ENCODE measurements at regions not wholly inside any gene's neighbourhood (a gene's known extent, or its start where the extent isn't known, plus 50 kb on each side); places are given as distances from the start of the nearest gene placed in this dataset.
A peak's percentile ranks its signal among the peaks of the same experiment; 100 is the strongest.

- peak; percentile 65 to 89 (median 71) for DNase-seq (ENCODE audit: low read depth in 2 of 3, low spot score in 1 of 3)
Observed at GRCh38 chr6:26196846-26197635, 109.8 kb downstream of the HFE start.

DNA sequence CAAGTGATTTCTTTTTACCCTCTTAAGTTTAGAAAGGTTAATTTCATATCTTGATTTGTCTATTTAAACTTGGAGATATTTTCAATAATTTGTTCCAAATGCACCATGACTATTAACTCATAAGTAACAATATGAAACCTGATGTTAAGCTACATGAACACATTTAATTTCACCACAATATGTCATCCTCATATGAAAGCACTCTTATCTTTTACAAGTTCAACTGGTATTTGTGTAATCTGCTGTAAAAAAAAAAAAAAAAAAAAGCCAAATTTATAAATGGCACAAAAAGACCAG is 110.4 kb downstream of the HFE start:
- DNase-seq (ENCODE audit: low read depth in 2 of 3, low spot score in 1 of 3), result no peak

DNA sequence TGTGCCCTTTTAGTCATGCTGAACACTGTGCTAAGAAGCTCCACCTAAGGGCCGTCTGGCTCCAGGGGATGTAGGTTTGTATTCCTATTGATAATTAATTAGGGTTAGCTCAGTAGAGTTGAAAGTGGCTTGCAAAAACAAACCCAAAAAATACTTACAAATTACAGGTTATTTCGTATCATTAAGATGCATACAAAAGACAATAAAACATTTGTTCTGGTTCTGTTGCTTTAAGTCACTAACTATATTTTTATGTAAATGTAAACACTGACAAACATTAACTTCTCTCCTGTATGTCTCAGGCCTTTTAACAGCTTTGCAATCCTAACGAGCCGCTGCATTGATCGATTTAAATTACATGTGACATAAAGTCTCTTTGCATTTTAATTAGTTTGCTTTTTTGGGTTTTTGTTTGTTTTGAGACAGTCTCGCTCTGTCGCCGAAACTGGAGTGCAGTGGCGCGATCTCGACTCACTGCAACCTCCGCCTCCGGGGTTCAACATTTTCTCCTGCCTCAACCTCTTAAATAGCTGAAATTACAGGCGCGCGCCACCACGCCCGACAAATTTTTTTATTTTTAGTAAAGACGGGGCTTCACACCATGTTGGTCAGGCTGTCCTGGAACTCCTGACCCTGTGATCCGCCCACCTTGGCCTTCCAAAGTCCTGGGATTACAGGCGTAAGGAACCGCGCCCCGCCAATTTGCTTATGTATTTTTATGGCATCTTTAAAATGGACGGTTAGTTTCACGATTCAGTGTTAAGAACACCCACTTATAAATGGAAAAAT is 110.9 kb downstream of the HFE start:
- DNase-seq (ENCODE audit: low read depth in 2 of 3, low spot score in 1 of 3), result peak in 2 of 3 donors; percentile 42 to 56

GRCh38 chr6:26198722-26199056 is 111.5 kb downstream of the HFE start:
- no peak for DNase-seq (ENCODE audit: low read depth in 2 of 3, low spot score in 1 of 3)

DNA sequence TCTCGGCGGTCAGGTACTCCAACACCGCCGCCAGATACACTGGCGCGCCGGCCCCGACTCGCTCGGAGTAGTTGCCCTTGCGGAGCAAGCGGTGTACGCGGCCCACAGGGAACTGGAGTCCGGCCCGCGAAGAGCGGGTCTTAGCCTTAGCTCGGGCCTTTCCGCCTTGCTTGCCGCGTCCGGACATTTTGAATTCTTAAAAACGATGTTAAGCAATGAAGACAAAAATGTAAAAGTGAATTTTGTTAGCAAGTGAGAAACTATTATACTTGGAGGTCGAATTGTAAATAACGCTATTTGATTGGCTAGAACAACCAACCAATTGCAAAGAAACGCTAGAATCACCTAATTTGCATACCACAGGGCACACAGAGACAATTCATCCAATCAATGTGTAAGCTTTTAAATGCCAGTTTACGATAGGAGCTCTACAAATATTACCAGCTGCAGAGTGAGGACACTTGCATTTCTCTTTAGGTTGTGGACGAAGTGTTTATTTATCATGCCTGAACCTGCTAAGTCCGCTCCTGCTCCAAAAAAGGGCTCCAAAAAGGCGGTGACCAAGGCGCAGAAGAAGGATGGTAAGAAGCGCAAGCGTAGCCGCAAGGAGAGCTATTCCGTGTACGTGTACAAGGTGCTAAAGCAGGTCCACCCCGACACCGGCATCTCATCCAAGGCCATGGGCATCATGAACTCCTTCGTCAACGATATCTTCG is 112.0 kb downstream of the HFE start:
- peak; percentile 51 to 65 (median 59) for DNase-seq (ENCODE audit: low read depth in 2 of 3, low spot score in 1 of 3)

DNA sequence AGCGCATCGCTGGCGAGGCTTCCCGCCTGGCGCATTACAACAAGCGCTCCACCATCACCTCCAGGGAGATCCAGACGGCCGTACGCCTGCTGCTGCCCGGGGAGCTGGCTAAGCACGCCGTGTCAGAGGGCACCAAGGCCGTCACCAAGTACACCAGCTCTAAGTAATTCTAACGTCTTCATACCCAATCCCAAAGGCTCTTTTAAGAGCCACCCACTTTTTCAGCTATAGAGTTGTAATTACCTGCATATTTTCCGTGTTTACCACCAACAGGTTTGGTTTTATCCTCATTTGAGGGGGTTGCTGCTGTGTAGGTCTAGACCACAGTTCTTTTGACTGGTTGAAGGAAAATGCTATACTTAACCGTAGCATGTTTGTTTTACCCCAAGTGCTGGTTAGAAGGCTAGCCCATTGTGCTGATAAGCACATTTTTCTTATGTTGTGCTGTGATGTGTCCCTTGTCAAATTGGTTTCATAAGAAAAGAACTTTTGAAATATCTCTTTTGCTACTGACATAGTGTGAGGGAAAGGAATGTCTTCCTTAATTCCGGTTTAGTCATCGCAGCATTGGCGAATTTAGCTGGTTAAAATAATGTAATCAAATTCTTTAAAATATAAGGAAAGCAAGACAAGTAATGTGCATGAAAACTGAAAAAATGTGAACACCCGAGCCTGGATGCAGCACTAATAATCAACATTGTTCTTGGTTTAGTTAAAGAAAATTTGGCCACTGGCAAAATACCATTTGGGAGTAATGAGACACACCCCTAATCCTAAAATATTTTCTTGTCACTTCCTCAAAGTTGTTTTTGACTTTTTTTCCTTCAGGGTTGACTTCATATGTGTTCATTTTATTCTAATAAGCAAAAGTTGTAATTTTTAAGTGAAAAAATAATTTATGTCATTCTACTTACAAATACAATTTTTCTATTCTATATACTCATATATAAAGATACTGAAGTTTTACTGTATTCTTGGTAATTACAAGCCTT is 112.8 kb downstream of the HFE start:
- DNase-seq (ENCODE audit: low read depth in 2 of 3, low spot score in 1 of 3), result no peak

DNA sequence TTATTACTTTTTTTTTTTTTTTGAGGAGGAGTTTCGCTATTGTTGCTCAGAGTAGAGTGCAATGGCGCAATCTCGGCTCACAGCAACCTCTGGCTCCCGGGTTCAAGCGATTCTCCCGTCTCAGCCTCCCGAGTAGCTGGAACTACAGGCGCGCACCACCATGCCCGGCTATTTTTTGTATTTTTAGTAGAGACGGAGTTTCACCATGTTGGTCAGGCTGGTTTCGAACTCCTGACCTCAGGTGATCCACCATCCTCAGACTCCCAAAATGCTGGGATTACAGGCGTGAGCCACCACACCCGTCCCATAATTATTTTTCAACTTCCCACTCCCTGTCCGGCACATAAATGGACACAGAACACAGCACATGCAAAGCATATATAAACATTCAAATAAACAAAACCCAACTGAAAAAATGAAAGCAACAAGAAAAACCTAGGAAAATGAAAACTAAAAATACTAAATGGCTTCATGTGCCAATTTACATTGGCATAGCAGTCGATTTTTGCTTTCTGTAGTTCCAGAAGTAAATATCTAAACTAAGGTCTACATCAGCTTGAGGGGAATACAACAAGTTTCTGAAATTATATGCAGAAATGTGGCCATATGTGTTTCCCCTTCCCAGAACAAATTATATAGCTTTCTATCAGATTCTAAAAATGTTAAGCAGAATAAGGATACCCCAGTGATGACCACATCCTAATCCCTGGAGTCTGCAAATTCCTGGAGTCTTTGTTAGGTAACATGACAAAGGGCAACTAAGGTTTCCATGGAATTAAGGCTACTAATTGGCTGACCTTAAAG is 113.9 kb downstream of the HFE start:
- no peak for DNase-seq (ENCODE audit: low read depth in 2 of 3, low spot score in 1 of 3)

GRCh38 chr6:26202201-26202611 is 115.0 kb downstream of the HFE start:
- DNase-seq (ENCODE audit: low read depth in 2 of 3, low spot score in 1 of 3), result no peak

GRCh38 chr6:26202811-26203583 is 115.8 kb downstream of the HFE start:
- no peak for DNase-seq (ENCODE audit: low read depth in 2 of 3, low spot score in 1 of 3)

DNA sequence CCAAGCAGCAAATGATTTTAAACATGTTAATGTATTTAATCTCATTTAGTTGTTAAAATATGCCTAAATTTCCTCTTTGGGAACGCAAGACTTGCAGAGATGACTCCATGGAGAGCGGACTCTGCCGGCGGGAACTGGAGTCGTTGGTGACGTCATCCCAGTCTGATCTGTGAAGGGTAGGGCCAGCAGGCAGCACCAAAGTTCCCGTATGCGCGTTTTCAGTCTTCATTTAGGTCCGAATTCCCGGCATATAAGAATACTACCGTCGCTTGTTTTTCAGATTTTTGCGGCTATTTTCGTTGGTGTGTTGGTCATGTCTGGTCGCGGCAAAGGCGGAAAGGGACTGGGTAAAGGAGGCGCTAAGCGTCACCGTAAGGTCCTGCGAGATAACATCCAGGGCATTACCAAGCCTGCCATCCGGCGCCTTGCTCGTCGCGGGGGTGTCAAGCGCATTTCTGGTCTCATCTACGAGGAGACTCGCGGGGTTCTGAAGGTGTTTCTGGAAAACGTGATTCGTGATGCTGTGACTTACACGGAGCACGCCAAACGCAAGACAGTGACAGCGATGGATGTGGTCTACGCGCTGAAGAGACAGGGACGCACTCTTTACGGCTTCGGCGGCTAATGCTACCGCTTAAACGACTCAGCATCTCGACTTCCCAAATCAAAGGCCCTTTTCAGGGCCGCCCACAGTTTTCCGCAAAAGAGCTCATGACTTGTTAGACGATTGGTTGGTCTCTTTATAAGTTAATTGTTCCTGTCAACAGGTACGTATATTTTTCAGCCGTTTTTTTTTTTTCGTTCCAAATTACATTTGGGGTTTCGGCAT is 117.3 kb downstream of the HFE start:
- DNase-seq (ENCODE audit: low read depth in 2 of 3, low spot score in 1 of 3), result peak; percentile 78 to 92 (median 83)

DNA sequence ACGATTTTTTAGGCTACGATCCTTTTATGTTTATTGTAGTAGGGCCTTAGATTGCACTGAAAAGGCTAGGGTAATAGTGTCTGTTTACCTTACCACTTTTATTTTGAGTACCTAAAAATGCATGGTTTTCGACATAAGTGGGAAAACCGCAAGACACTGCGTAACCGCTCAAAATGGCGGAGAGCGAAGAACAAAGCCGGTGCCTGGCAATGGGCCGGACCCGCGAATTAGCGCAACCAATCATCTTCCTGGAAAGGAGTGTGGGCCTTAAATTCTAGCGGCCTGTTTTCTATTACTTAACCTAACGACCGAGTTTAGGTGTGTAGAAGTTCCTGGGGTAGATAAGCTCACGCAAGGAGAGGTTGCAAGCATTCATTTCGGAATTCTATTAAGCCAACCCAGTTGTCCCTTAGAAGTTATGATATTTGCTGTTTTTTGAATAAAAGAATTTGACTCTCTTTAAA is 118.0 kb downstream of the HFE start:
- DNase-seq (ENCODE audit: low read depth in 2 of 3, low spot score in 1 of 3), result peak; percentile 70 to 80 (median 71)

DNA sequence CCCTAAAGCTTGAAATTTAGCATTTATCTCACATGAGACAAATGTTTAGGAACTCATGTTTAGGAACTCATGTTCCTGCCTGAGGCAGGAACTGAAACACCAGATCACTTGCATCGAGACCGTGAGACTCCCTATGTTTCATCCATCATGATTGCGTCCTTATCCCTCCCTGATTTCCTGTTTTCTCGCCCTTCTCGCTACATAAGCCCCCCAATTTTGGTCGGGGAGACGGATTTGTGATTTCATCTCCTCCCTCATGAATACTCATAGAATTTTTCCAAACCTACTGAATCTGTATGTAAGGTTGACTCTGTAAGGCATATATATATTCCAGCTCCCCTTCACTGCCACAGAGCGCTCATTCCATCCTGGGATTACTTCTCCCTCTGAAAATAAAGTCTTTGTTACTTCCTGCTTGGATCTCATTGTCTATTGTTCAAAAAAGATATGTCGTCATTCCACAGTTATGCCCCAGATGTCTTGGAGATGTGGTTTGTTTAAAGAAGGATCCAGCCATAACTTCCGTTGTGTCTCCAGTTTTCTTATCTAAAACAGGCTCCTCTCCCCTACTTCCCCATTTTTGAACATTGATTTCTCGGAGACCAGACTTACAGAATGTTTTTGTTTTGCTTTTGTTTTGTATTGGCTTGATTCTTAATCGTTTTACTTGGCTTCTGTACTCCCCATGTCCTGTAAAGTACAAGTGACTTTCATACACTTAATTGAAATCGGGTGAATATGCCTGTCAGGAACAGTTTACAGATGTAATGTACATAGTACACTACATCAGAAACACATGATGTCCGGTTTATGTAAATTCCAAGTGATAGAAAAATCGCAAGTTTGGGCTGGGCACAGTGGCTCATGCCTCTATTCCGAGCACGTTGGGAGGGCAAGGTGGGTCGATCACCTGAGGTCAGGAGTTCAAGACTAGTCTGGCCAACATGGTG is 118.7 kb downstream of the HFE start:
- no peak for DNase-seq (ENCODE audit: low read depth in 2 of 3, low spot score in 1 of 3)

DNA sequence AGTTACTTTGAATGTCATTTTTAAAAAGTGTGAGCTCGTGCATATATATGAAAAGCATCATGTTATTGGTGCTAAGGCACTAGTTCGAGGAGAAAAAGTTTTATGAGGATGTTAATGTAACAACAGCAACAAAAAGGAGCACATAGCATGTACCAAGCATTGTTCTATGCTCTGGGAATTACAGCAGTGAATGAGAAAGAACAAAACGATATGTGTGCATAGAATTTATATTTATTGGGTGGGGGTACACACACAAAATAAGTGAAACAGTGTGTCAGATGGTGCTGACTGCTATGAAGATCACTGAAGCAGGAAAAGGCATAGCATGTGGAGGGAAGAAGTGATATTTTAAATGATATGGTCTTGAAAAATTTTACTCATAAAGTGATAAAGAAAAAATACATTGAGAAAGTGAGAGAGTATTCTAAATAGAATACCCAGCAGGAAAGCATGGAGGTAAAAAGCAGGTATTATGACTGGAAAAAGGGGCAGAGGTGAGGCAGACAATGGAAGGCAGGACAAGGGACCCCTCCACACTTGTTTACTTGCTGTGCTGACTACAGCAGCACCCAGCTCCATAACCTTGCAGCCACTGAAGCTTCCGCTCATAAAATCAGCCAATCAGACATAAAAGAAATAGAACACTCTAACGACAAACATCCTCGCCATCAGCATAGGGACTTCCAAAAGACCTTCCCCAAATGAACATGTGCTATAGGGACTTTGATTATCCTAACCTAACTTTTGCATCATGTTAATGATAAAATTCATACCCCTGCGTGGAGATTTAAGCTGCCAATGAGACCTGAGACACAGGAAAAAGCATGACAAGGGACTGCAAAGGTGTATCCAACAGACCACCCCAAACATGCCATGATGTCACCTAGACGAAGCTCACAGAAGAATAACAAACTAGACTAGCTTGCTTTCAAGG is 119.9 kb downstream of the HFE start:
- DNase-seq (ENCODE audit: low read depth in 2 of 3, low spot score in 1 of 3), result no peak

- DNase-seq (ENCODE audit: low read depth in 2 of 3, low spot score in 1 of 3), result no peak
Observed at GRCh38 chr6:26211963-26212362, 124.7 kb downstream of the HFE start.

DNA sequence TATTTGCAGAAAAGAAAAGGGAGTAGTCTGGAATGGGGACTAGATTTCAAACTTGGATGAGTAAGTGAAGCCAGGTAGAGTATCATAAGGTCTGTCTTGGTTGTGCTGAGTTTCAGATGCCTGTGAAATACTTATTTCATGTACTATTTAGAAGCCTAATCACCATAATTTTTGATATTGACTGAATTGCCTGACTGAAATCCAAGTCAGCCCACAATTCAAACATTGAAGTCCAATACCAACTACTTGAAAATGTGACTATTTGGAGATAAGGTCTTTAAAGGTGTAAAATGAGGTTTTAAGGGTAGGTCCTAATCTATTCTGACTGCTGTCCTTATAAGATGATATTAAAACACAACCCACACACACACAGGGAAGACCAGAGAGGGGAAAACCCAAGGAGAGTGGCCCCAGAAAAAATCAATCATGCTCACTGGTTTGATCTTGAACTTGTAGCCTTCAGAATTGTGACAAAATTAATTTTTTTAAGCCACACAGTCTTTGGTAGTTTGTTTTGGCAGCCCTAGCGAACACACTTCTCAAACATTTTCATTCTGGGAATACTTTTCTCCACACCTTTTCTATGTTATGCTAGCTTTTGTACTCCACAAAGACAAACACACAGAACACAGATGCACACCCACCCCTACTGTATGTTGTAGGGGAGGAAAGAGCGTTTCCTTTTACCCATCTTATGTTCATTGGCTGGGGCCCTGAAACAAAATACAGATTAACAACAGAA is 126.3 kb downstream of the HFE start:
- no peak for DNase-seq (ENCODE audit: low read depth in 2 of 3, low spot score in 1 of 3)
